Parathyroid adenoma (tissue), 2 donors: ENCODE measurements at regions not wholly inside any gene's neighbourhood (a gene's known extent, or its start where the extent isn't known, plus 50 kb on each side); places are given as distances from the start of the nearest gene placed in this dataset.

Source experiments
- H2AFZ ChIP-seq: fragments of 300-600 bp; sonication (generic); one replicate; pipeline ENCODE4 v1.7.0; 2017; ENCODE audit warnings: antibody characterized with exemption, mild to moderate bottlenecking
- H3K27ac ChIP-seq: fragments of 300-600 bp; sonication (generic); one replicate; pipeline ENCODE4 v1.7.0; 2017
- H3K27me3 ChIP-seq: fragments of 300-600 bp; sonication (generic); one replicate; pipeline ENCODE4 v1.7.0; 2017; ENCODE audit warnings: low read length; ENCODE audit not compliant: control insufficient read depth, insufficient read depth
- H3K36me3 ChIP-seq: fragments of 300-600 bp; sonication (generic); one replicate; pipeline ENCODE4 v1.7.0; 2017; ENCODE audit warnings: low read length; ENCODE audit not compliant: control insufficient read depth, insufficient read depth
- H3K4me1 ChIP-seq: fragments of 300-600 bp; sonication (generic); one replicate; pipeline ENCODE4 v1.7.0; 2017; ENCODE audit warnings: control low read depth
- H3K4me2 ChIP-seq: fragments of 300-600 bp; sonication (generic); one replicate; pipeline ENCODE4 v1.7.0; 2017; ENCODE audit warnings: low read length
- H3K4me3 ChIP-seq: fragments of 300-600 bp; sonication (generic); one replicate; pipeline ENCODE4 v1.7.0; 2017; ENCODE audit warnings: low read depth, low read length
- H3K79me2 ChIP-seq: fragments of 300-600 bp; sonication (generic); one replicate; pipeline ENCODE4 v1.7.0; 2017; ENCODE audit warnings: control low read depth
- H3K9ac ChIP-seq: fragments of 300-600 bp; sonication (generic); one replicate; pipeline ENCODE4 v1.7.0; 2017; ENCODE audit warnings: mild to moderate bottlenecking
- H3K9me3 ChIP-seq: fragments of 300-600 bp; sonication (generic); one replicate; pipeline ENCODE4 v1.7.0; 2017; ENCODE audit warnings: low read length; ENCODE audit not compliant: control insufficient read depth
- TF ChIP-seq, protein P1 (sequence below): fragments of 300-600 bp; sonication (generic); IDR thresholded peaks from one replicate; pipeline ENCODE4 v1.7.0; 2017; ENCODE audit warnings: antibody characterized with exemption, mild to moderate bottlenecking
- donor health status: primary hyperparathyroidism.

DNA sequence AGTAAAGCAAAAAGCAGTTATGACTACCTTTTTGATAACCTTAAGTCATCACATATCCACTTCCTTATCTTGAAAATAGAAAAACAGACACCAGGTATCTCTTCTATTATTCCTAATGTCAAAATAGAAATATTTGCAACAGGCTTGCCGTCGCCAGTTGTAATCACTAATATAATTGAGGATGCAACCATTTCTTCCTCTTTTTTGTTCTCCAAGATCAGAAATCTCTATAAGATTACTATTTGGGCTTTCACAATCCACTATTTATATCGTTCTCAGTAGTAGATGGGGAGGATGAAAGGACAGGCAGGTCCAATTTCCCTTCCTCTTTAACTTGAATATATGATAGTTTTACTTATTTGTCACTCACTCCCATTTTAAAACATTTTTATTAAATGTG is 130.2 kb upstream of the HMGA2 start:
- Histone ChIP-seq H3K27me3 (no peaks in the 10 kb centered on the region), H3K4me1 (no peaks in the 10 kb centered on the region), H3K4me2 (no peak overlapping the region), H3K9ac (no peak overlapping the region), H3K36me3 (no peaks in the 10 kb centered on the region), H3K27ac (no peak overlapping the region), H3K79me2 (no peaks in the 10 kb centered on the region), H2AFZ (no peak overlapping the region), H3K9me3 (no peaks in the 10 kb centered on the region), H3K4me3 (no peak overlapping the region)
- TF ChIP-seq, protein P1, sequence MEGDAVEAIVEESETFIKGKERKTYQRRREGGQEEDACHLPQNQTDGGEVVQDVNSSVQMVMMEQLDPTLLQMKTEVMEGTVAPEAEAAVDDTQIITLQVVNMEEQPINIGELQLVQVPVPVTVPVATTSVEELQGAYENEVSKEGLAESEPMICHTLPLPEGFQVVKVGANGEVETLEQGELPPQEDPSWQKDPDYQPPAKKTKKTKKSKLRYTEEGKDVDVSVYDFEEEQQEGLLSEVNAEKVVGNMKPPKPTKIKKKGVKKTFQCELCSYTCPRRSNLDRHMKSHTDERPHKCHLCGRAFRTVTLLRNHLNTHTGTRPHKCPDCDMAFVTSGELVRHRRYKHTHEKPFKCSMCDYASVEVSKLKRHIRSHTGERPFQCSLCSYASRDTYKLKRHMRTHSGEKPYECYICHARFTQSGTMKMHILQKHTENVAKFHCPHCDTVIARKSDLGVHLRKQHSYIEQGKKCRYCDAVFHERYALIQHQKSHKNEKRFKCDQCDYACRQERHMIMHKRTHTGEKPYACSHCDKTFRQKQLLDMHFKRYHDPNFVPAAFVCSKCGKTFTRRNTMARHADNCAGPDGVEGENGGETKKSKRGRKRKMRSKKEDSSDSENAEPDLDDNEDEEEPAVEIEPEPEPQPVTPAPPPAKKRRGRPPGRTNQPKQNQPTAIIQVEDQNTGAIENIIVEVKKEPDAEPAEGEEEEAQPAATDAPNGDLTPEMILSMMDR: no peak

DNA sequence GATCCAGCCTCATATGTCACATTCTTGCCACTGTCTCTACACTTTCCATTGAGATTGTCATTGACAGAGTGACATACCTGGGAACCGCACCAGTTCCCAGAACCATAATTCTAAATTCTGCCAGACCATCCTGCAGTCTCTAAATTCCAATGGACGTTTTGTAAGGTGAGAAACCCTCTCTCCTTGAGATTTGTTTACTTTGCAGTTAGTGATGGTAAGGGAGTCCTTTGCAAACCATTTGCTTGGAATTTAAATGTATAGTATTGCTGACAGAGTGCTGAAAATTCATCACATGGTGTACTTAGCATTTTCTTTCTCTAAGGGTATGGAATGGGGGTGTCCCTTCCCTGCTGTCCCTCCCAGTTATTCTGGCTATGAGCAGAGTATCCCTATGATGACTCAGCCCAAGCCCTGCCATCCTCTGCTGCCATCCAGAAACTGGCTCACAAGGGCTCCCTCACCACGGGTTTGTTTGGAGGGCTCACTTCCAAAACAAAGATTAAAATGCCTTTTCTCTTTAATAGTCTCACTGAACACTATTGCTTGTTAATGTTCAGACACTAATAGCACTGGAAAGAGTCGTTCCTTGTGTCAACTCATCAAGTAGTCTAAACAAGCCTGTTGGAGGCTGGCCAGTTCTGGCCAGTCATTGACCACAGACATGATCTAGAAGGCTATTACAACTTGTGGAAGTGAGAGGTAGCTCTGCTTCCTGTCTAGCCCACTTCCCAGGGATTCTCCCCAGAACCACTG is 129.0 kb upstream of the HMGA2 start:
- no peak overlapping the region for H3K9ac ChIP-seq
- no peak overlapping the region for H3K4me3 ChIP-seq
- H2AFZ ChIP-seq: no peak overlapping the region
- TF ChIP-seq, protein P1: no peak
- H3K27ac ChIP-seq: no peak overlapping the region
- H3K4me1 ChIP-seq: no peaks in the 10 kb centered on the region
- no peaks in the 10 kb centered on the region for H3K36me3 ChIP-seq
- no peaks in the 10 kb centered on the region for H3K27me3 ChIP-seq
- H3K4me2 ChIP-seq: no peak overlapping the region
- H3K79me2 ChIP-seq: no peaks in the 10 kb centered on the region
- H3K9me3 ChIP-seq: no peaks in the 10 kb centered on the region

DNA sequence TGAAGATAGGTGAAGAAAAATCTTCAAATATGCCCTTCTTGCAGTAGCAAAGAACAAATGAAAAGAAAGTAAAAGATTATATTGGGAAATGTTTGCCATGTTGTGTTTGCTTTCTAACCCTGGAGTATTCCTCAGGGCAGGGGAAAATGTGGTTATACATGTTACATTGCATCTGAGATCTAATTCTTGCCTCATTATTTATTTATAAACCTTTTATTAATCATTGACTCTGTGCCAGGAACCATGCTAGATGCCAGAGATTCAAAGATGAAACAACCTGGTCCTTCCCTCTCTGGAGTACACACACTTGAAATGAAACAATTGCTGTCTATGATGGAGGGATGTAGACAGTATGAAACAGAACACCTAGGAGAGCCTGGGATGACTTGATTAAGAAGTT is 128.1 kb upstream of the HMGA2 start:
- Histone ChIP-seq H3K27me3 (no peaks in the 10 kb centered on the region), H3K9ac (no peak overlapping the region), H3K9me3 (no peaks in the 10 kb centered on the region), H3K27ac (no peak overlapping the region), H3K4me3 (no peak overlapping the region), H3K79me2 (no peaks in the 10 kb centered on the region), H3K4me2 (no peak overlapping the region), H3K36me3 (no peaks in the 10 kb centered on the region), H3K4me1 (no peaks in the 10 kb centered on the region), H2AFZ (no peak overlapping the region)
- TF ChIP-seq, protein P1: no peak

DNA sequence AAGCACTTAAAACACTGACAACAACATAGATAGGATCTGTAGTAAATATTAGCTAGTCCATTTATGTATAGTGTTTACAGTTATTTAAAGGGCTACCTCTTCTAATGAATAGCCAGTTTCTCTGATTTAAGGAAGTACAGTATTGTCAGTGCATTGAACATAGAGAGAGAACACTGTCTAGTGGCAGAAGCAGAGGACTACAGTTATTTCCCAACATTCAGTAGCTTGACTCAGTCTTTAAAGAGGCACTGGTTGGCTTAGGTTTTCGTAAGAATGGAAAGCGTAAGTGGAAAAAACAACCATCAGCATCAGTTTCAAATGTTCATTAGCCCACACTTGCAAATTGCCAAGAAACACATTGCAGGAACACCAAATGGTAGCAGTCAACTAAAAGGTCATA is 125.0 kb upstream of the HMGA2 start:
- H3K9ac ChIP-seq: no peak overlapping the region
- no peak overlapping the region for H3K4me3 ChIP-seq
- no peaks in the 10 kb centered on the region for H3K79me2 ChIP-seq
- no peak overlapping the region for H3K4me2 ChIP-seq
- TF ChIP-seq, protein P1: no peak
- no peaks in the 10 kb centered on the region for H3K27me3 ChIP-seq
- no peaks in the 10 kb centered on the region for H3K9me3 ChIP-seq
- H2AFZ ChIP-seq: no peak overlapping the region
- H3K4me1 ChIP-seq: no peaks in the 10 kb centered on the region
- no peak overlapping the region for H3K27ac ChIP-seq
- no peaks in the 10 kb centered on the region for H3K36me3 ChIP-seq

DNA sequence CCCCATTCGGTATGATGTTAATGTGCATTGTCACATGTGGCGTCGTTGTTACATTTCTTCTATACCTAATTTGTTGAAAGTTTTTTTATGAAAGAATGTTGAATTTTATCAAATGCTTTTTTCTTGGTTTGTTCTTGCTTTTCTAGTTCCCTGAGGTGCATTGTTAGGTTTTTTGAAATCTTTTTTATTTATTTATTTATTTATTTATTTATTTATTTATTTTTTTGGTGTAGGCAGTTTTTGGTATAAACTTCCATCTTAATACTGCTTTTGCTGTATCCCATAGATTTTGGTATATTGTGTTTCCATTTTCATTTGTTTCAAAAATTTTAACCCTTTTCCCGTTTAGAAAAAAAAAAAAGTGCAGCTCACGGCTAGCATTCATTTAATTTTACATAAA is 121.1 kb upstream of the HMGA2 start:
- TF ChIP-seq, protein P1: no peak
- no peaks in the 10 kb centered on the region for H3K4me1 ChIP-seq

More for the DNA sequence above, 121.1 kb upstream of the HMGA2 start:
- Histone ChIP-seq H3K9me3 (no peaks in the 10 kb centered on the region), H3K9ac (no peak overlapping the region), H3K4me3 (no peak overlapping the region), H2AFZ (no peak overlapping the region), H3K27ac (no peak overlapping the region), H3K79me2 (no peaks in the 10 kb centered on the region), H3K36me3 (no peaks in the 10 kb centered on the region), H3K27me3 (no peaks in the 10 kb centered on the region), H3K4me2 (no peak overlapping the region)
